ENCODE measurements at regions not wholly inside any gene's neighbourhood (a gene's known extent, or its start where the extent isn't known, plus 50 kb on each side); places are given as distances from the start of the nearest gene placed in this dataset.

DNA sequence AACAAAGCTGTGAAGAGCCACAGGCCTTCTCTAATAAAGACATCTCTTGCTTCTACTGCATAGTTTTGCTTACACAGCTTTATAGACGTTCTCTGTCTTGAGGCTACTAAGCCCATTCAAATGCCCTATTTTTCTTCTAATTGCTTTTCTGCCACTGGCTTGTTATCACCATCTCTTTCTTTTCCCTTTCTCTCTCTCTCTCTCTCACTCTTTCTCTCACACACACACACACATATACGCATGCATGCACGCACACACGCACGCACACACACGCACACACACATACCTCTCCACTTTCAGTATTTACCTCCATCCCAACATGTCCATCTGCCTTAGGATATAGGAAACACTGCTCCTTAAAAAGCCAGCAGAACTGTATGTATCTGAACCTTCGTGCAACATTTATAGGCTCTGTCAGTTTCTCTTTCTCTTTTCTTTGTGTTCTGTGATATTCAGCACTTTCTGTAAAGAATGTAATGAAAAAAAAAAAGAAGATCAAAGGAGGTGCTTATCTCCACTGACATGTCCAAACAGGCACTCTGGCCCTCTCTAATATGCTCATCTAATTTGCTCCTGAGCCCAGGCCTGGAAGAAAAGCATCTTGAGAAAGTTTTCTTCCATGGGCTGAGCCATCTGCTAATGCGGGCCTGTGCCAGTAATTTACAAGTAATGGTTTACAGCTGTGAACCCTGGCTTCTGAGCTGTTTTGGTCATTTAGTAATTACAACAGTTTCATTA, 1046.7 kb upstream of the MAP3K7 start:
- DNase-seq (ENCODE audit: low spot score) = no peak

DNA sequence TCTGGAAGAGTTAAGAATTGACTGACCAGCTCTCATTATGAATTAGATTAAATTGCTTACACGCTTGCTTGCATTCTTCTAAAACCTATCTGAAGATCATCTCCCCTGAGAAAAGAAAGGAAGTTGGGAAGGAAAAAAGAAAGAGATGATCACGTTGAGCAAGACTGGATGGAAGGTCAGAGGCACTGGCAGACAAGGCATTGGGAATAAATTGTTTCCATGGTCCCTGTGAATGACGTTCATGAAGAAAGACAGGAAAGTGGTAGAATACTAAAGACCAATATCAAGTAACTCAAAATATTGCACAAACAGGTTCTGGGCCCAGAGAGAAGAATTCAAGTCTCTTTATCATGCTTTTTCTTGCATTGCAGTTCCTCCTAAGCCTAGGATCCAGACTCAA, 1045.4 kb upstream of the MAP3K7 start:
- DNase-seq (ENCODE audit: low spot score) = no peak

DNA sequence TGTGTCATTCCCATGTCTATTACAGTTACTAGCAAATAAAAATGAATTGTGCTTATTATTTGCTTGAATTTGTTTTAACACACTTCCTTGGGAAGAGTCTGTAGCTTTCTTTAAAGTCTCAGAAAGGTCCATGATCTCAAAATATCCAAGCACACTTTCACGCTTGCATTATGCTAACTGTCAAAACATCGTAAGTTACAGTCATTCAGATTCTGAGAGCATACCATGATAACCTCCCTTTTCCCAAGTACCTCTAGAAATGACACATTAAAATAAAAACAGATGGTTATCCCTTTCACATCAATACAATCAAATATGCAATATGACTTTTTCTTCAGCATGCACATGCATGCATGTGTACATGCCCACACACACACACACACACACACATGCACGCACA, 1044.4 kb upstream of the MAP3K7 start:
- no peak for DNase-seq (ENCODE audit: low spot score)

DNA sequence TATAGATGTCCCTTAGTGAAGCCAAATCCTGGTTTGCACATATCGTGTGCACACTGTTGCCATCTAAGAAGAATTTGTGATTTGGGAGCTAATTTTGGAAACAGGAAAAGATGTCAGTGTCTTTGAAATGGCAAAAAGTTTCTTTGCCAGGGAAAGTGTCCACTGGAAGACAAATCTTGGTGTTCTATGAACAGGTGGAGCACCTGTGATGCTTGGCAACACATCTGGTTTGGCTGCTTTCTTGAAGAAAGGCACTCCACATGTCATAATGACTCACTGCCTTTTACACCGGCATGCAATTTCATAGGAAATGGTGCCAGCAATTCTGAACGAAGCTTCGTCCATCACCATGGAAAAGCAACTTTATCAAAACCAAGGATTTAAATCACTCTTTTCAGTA, 1040.0 kb upstream of the MAP3K7 start:
- no peak for DNase-seq (ENCODE audit: low spot score)

DNA sequence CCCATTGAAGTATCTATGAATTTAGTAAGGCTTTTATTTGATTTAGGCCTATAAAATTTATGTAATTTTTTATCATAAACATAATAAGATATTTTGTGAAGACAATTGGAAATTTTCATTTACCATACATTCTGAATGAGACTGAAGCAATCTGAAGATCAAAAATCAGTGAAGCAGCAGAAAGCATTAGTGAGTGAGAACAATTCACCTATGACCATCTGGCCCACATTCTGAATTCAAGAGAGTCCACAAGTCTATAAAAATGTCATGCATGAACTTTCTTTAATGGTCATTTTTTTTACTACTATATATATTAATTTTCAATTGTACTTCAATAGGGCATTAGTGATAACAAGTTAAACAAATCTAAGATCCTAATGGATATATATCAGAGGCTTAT, 1026.6 kb upstream of the MAP3K7 start:
- DNase-seq (ENCODE audit: low spot score) = no peak

DNA sequence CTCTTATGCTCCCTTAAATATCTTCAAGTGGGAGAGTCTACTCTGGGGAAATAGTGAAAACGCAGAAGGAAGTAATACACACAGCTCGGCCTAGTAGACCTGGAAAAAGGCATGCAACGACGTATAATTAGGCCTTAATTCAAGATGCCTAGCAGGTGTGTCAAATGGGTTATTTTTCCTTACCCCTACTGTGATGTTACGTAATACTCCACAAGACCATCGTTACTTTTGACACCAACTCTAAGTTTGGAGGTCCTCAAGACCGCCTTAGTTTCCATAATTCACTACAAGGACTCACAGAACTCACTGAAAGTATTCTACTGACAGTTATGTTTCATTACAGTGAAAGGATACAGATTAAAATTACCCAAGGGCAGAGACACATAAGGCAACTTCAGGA, 1024.3 kb upstream of the MAP3K7 start:
- no peak for DNase-seq (ENCODE audit: low spot score)

DNA sequence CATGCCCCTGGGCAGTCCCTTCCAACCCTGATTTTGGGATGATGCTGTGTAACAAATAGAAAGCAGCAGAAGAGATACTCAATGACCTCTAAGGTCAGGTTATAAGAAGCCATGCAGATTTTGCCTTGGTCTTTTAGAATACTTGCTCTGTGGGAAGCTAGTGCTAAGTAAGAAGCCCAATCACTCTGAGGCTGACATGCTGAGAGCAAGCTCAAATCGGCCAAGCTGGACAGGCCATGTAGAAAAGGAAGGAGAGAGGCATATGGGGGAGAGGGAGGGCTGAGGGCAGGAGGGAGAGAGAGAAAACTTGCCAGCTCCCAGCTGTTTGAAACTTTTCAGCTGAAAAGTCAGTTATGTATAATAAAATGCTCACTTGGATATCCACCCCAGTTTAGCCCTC, 1021.6 kb upstream of the MAP3K7 start:
- DNase-seq (ENCODE audit: low spot score) = no peak

DNA sequence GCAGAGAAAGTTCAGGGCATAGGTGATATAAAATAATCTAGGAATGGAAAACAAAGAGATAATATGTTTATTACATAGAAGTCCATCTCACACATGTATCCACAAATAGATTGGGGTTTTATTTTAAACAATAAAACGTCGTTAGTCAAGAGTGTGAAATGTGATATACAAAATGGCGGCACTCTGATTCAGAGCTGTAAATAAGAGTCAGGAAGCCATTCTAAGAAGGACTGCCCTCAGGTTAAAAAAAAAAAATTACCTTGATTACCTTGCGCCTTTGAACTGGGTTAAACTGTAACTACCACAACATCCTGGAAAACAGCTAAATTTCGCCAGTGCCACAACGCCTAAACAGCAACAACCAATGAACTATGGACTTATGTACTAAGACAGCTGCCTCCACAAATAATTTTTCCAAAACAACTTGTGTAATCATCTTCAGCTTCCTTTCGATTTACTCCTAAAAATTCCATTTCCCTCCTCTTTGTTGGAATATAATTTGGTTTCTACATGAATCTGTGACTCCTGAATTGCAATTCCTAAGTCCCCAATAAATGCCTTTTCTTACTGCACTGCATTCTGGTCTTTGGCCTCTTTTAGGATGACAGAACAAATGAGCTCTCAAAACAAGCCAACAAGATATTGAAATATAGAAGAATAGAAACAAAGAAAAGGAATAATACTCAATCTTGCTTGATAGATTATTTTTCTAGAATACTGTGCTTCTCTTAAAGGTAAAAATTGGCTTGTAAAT, 1019.5 kb upstream of the MAP3K7 start:
- no peak for DNase-seq (ENCODE audit: low spot score)

DNA sequence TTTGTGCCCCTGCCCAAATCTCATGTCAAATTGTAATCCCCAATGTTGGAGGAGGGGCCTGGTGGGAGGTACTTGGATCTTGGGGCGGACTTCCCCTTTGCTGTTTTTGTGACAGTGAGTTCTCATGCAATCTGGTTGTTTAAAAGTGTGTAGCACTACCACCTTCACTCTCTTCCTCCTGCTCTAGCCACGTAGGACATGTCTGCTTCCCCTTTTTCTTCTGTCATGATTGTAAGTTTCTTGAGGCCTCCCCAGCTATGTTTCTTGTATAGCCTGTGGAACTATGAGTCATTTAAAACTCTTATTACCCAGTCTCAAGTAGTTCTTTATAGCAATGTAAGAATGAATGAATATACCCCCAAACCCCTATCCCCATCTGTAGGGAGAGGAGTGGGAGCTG, 1013.7 kb upstream of the MAP3K7 start:
- no peak for DNase-seq (ENCODE audit: low spot score)

DNA sequence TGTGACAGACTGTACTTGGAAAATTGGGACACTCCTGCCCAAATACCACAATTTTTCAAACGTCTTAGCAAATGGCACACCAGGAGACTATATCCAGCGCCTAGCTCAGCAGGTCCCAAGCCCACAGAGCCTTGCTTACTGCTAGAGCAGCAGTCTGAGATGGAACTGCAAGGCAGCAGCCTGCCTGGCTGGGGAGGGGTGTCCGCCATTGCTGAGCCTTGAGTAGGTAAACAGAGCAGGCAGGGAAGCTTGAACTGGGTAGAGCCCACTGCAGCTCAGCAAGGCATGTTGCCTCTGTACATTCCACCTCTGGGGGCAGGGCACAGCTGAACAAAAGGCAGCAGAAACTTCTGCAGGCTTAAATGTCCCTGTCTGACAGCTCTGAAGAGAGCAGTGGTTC, 1003.3 kb upstream of the MAP3K7 start:
- DNase-seq (ENCODE audit: low spot score) = no peak

DNA sequence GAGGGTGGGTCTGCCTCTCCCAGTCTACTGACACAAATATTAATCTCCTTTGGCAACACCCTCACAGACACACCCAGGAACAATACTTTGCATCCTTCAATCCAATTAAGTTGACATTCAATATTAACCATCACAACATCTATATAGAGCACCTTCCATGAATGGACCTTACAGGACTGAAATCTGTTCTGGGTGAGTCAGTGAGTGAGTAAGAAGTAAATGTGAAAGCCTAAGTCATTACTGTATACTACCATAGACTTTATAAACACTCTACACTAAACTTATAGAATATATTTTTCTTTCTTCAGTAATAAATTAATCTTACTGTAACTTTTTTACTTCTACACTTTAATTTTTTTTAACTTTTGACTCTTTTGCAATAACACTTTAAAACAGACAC, 993.8 kb upstream of the MAP3K7 start:
- DNase-seq (ENCODE audit: low spot score) = no peak

DNA sequence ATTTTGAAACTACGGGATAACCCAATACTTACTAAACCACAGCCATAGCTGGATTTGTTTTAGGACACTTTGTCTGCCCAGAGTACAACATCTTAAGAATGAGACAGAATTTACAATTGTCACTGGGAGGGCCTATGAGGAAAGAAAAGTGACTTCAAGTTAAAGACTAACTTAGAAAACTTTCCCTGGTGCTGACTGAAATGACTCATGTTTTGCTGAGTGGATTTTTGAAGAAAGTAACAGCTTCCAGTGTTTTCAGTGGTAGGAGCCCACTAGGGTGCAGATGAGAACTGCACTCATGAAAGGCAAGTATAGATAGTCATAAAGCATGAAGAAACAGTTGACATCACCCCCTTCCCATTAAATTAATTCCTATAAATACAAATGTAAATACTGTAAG, 988.2 kb upstream of the MAP3K7 start:
- peak; percentile 6 for DNase-seq (ENCODE audit: low spot score)

DNA sequence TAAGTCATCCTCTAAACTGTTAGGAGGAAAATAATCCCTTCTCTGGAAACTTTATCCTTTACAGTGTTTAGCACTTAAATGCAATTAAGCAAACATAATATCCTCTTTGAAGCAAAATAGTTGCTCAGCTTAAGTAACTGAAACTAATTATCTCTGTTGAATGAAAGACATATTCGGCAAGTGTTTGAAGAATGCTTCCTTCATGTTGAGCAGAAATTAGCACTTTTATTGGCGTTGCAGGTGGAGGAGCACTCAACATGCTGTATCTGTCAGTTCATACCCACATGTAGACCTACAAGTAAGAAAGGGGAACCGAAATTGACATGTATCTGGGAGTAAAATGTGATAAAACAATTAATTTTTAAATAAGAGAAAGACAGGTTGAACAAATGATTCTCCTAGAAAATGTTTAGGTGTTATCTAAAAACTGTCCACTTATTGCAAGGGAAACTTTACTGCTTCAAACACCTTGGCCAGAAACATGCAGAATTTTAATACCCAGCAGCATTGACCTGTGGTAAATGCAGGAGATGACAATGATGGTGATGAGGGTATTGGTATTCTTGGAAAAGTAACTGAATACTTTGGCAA, 987.0 kb upstream of the MAP3K7 start:
- DNase-seq (ENCODE audit: low spot score) = no peak

DNA sequence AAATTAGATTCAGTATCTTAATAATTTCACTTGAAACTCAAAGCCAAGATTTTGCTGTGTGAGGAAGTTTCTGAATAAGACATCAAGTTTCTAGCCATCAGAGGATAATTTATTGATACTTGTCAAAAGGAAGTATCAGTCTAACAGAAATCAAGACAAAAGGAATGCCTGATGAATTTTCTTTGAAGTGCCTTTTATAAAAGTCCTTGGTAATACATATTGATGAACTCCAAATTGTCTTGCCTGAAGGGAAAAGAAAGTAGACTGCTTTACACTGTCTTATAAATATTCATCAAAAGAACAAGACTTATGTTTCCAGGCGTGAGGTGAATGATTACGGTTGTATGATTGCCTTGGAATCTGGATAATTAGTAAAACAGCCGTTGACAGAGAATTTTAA, 986.0 kb upstream of the MAP3K7 start:
- DNase-seq (ENCODE audit: low spot score) = no peak

DNA sequence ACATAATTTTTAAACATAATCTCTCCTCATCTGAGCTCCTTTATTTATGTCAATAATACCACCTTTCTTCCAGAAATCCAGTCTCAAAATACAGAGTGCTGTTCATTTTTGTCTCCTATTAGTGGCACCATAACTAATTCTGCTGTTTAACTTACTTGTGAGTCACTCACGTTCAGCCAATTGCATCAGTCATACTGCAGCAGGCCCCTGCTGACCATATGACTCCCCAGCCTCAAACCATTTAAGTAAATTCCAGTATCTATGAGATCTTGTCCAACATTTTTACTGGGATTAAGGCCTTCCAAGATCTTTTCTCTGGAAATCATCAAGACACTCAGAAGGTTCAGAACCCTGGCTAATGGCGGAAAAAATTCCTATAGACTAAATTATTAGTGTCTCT, 982.2 kb upstream of the MAP3K7 start:
- DNase-seq (ENCODE audit: low spot score) = peak; percentile 23

DNA sequence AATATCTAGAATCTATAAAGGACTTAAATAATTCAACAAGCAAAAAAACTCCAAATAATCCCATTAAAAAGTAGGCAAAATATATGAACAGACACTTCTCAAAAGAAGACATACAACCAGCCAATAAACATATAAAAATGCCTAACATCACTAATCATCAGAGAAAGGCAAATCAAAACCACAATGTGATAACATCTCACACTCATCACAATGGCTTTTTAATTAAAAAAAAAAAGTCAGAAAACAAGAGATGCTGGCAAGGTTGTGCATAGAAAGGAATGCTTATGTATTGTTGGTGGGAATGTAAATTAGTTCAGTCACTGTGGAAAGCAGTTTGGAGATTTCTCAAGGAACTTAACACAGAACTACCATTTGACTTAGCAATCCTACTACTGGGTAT, 979.6 kb upstream of the MAP3K7 start:
- DNase-seq (ENCODE audit: low spot score) = peak; percentile 0

DNA sequence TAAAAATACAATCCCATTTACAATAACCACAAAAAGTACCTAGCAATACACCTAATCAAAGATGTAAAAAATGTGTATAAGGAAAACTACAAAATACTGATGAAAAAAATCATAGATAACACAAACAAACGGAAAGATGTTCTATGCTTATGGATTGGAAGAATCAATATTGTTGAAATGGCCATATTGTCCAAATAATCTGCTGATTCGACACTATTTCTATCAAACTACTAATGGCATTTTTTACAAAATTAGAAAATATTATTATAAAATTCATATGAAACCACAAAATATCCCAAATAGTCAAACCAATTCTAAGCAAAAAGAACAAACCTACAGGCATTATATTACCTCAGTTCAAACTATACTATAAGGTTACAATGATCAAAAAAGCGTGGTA, 978.3 kb upstream of the MAP3K7 start:
- no peak for DNase-seq (ENCODE audit: low spot score)

DNA sequence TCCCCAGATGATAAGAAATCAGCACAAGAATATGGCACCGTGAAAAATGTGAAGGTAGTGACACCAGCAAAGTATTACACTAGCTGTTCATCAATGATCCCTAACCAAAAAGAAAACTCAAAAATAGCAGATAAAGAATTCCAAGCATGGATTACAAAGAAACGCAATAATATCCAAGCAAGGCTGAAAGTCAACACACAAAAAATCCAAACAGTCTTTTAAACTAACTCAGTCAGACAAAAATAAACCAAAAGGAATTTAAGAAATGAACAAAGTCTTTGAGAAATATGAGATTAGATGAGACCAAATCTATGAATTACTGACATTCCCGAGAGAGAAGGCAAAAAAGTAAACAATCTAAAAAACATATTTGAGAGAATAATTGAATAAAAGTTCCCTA, 976.1 kb upstream of the MAP3K7 start:
- DNase-seq (ENCODE audit: low spot score) = no peak

DNA sequence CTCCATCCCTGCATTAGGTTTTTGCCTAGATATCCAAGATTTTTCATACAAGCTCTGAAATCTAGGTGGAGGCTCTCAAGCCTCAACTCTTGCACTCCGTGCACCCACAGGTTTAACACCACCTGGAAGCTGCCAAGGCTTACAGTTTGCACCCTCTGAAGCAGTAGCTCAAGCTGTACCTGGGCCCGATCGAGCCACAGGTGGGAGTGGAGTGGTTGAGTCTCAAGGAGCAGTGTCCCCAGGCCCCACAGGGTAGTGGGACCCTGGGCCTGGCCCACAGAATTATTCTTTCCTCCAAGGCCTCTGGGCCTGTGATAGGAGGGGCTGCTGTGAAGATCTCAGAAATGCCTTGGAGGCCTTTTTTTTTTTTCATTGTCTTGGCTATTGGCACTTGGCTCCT, 973.5 kb upstream of the MAP3K7 start:
- no peak for DNase-seq (ENCODE audit: low spot score)

DNA sequence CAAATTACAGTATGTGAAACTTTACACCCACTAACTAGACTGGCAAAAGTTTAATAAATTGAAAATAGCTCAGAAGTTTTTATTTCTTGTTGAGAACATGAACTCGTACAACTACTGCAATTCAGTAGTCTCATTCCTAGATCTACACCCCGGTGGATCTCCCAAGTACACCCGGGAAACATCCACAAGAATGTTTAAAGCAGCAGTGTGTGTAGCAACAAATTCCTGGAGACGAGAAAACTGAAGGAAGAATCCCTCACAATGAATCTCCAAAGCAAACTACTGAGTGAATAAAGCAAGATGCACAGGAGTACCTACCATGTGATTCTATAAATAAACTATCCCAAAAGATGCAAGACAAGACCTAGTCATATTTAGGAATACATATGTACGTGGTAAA, 954.0 kb upstream of the MAP3K7 start:
- DNase-seq (ENCODE audit: low spot score) = no peak

DNA sequence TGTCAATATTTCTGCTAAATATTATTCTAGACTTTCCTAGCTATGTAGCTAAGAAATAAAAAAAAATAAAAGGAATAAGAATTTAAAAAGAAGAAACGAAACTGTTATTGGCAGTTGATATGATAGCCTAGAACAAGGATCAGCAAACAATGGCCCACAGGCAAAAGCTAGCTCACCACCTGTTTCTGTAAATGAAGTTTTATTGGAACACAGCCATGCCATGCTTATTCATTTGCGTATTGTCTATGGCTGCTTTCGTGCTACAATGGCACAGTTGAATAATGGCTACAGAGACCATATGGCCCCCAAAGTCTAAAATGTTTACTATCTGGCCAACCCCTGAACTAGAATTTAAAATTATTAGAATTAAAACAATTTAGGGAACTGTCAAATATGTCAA, 952.6 kb upstream of the MAP3K7 start:
- no peak for DNase-seq (ENCODE audit: low spot score)

DNA sequence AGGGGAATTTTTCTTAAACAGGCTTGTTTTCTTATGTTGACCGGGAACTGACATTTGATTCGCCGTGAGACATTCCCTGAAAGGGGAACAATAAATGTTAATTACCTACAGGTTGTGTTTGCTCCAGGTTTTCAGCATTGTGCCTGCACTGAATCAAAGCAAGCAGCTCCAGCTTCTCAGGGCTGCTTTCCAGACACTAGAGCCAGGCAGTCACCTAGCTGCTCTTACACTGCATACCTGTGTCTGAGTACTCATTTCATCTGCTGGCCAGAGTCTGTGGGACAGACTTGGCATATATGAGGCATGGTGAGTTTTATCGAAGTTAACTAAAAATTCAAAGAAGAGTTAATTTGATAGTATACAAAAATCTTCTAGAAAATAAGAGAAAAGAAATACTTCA, 951.8 kb upstream of the MAP3K7 start:
- DNase-seq (ENCODE audit: low spot score) = no peak

DNA sequence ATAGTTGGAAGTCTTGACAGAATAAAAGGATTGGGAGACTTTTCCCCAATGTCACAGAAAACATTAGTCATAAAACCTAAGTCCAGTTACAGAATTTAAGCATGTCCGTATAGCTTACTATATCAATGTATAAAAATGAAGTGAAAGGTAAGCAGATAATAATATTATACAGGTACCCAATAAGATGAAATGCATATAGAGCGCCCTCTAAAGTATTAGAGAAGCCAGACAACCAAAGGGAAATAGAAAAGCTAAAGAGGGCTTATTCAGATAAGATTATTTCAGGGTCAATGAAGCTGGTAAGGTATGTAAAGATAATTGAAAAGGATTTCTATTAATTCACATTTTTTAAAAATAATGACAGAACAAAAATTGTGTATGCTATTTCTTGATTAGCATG, 947.7 kb upstream of the MAP3K7 start:
- no peak for DNase-seq (ENCODE audit: low spot score)

DNA sequence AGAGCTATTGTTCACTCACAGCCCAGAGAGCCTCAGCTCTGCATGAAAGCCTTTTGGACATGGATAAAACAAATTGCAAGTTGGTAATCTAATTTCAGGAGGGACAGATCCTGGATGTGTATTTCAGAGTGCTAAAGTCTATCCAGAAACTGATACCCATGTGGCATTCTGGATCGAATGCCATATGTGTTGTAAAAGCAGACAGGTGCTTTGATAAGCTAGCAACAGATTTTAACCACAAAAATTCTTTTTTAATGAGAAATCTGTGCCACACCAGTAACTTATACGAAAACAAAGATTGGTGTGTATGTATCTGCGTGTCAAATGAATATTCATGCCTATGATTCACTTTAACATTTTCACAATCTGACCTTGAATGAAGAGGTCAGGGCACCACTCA, 936.6 kb upstream of the MAP3K7 start:
- DNase-seq (ENCODE audit: low spot score) = no peak
